ENCODE measurements at regions not wholly inside any gene's neighbourhood (a gene's known extent, or its start where the extent isn't known, plus 50 kb on each side); places are given as distances from the start of the nearest gene placed in this dataset.

DNA sequence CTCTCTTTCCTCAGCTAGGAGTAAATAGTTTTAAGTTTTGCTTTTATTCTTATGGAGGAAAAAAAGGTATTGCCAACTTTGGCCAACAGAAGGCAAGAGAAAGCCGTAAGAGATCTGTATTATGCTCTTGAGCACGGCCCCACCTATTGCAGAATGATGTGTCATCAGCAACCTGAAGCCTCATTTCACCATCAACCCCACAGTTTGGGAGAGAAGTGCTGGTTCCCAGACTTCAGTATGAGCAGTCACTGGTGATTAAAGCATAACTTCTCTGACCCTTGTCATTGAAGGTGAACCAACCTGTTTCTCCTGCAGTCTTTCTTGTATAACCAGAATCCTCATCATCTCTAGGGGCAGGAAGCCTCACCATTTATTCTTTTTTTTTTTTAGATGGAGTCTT lies 100.2 kb downstream of the SIPA1L2 start:
- TF ChIP-seq, protein P1, sequence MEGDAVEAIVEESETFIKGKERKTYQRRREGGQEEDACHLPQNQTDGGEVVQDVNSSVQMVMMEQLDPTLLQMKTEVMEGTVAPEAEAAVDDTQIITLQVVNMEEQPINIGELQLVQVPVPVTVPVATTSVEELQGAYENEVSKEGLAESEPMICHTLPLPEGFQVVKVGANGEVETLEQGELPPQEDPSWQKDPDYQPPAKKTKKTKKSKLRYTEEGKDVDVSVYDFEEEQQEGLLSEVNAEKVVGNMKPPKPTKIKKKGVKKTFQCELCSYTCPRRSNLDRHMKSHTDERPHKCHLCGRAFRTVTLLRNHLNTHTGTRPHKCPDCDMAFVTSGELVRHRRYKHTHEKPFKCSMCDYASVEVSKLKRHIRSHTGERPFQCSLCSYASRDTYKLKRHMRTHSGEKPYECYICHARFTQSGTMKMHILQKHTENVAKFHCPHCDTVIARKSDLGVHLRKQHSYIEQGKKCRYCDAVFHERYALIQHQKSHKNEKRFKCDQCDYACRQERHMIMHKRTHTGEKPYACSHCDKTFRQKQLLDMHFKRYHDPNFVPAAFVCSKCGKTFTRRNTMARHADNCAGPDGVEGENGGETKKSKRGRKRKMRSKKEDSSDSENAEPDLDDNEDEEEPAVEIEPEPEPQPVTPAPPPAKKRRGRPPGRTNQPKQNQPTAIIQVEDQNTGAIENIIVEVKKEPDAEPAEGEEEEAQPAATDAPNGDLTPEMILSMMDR (IDR thresholded peaks at IDR 0.05) = no peak

DNA sequence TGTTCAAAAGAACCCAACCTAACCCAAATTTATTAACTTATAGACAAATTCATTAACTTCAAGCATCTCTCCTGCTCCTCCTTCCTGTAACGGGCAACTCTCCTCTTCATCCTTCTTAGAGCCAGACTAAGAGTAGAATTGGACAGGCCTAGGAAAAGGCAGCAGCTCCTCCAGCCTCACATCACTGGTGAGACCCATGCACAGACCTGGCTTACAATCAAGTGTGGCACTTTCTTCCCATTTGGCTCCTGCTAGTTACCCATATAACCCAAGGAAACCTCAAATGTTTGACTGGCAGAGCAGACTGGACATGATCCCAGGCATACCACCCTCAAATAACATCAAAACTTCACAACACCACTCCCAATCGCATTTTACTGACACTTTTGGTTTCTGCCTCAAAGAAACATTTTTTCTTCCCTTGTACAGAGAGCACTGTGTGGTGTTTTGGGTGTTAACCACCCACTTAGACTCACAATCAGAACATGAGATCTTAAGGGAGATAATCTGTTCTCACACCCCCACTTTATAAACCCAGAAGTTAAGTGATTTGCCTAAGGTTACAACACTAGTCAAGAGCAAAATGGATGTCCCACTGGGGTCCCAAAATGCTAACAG lies 101.4 kb downstream of the SIPA1L2 start:
- TF ChIP-seq, protein P1 (IDR thresholded peaks at IDR 0.05) = no peak

DNA sequence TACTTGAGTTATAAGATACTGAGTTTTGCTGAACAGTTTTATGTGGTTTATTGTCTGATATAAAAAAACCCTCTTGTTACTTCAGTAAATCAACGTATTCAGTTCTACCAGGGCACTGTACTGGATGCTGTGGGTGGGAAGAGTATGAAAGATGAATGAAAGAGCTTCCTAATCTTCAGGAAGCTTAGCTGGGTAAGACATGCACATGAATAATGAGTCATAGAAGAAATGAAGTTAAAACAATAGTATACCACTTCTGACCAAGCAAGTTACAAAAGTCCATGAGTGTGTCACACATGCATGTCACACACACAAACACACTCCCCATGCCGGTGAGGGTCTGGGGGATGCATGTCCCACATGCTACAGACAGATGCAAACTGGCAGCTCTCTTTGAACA lies 105.9 kb downstream of the SIPA1L2 start:
- TF ChIP-seq, protein P1 (IDR thresholded peaks at IDR 0.05) = no peak

DNA sequence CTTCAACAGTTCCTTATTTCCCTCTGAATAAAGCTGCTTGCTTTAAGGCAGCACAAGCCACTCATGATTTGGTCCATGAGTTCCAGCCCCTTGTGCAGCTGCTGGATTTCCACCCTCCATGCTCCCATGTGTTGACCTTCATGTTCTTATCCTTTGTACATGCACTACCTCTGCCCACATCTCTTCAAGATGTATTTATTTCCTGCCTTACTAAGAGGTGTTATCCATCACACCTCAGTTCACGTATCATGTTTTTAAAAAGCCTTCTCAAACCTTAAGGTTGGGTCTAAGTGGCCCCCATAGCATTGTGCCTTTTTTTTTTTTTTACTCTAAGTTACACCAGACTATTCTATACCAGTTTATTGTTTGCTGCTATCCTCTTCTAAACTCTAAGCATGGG lies 107.7 kb downstream of the SIPA1L2 start:
- TF ChIP-seq, protein P1 (IDR thresholded peaks at IDR 0.05) = no peak

DNA sequence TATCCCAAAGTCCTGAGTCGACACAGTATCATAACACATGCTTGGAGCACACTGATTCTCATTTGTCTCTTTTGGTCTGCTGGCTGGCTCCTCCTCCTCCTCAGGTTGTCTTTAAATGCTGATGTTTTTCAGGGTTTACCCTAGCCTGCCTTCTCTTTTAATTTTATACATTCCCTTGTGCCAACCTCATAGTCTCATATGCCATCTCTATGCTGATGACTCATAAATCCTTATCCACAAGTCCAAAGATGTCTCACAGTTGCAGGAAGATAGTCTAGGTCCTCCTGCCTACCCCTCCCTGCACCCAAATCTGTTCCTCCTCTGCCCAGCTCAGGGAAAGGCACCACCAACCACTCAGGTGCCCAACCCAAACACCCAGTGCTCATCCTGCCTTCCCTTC lies 108.3 kb downstream of the SIPA1L2 start:
- TF ChIP-seq, protein P1 (IDR thresholded peaks at IDR 0.05) = no peak

DNA sequence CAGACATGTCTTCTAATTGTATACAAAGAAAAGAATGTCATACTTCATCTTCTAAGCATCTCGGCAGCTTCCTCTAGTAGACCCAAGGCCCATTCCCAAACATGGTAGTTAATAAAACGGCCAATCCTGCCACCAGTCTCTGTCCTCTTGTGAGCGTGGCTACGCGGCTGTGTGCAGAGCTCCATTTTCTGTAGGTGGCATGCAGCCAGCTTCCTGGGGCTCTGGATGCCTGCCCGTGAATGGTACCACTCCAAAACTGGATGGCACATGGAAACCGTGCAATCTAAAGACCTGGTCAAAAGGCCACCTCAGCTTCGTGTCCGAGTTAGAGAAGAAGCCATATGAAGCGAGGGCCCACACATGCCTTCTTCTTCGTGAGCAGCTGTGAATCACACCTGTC lies 110.7 kb downstream of the SIPA1L2 start:
- TF ChIP-seq, protein P1 (IDR thresholded peaks at IDR 0.05) = no peak

DNA sequence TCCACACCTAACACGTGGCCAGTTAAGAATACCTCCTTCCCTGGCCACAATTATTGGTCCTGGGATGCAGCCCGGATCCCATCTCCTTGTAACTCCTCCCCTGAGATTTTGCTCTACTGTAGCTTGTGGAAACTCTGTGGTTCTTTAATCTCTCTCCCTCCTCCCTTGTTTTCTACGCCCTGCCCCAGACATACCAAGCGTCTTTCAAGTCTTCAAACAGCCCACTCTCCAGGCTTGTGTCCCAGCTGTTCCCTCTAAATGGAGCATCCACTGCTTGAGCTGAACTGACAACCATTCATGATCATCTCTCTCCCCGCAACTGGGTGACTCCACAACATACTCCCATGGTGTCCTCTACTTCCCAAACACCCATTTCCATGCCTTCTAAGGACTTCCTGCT lies 111.6 kb downstream of the SIPA1L2 start:
- TF ChIP-seq, protein P1 (IDR thresholded peaks at IDR 0.05) = no peak

DNA sequence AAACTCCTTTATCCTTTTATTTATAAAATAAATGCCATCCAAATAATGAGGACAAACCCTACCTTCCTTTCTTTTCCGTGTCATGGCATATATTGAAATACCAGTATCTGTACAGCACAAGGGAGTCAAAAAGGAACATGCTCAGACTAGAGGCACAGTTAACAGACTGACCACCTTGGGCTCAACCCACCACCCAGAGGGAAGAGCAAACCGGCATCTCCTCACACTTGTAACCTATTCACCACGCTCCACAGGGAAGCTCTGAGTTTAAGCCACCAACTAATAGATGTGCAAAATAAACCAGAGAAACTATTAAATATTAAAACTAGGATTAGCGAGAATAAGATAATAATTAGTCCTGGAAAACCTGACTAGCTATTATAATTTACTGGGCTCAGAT lies 112.7 kb downstream of the SIPA1L2 start:
- TF ChIP-seq, protein P1 (IDR thresholded peaks at IDR 0.05) = no peak

Measured in LNCAP (cell line).